Activated CD4-positive, alpha-beta T cell treated with anti-CD3 and anti-CD28 coated beads, Interleukin-2, amount 10 ng/mL, durations not matched to agents 24 days and 14 days (primary cell): ENCODE measurements at regions not wholly inside any gene's neighbourhood (a gene's known extent, or its start where the extent isn't known, plus 50 kb on each side); places are given as distances from the start of the nearest gene placed in this dataset.
"Not testable (repeated sequence)": the region's sequence is repeated elsewhere in the genome, so short reads cannot be mapped to it uniquely, and the experiment has no call there.

Experiments
- DNase-seq: peaks from one replicate; pipeline ENCODE4 v3.0.0; 2022
- H3K27ac Mint-ChIP-seq: one replicate; pipeline ENCODE4 v1.8.0; 2022; ENCODE audit warnings: mild to moderate bottlenecking, mixed read lengths
- H3K27me3 Mint-ChIP-seq: one replicate; pipeline ENCODE4 v1.8.0; 2022; ENCODE audit warnings: mixed read lengths
- H3K36me3 Mint-ChIP-seq: one replicate; pipeline ENCODE4 v1.8.0; 2022; ENCODE audit warnings: low read depth, mild to moderate bottlenecking, mixed read lengths
- H3K4me1 Mint-ChIP-seq: one replicate; pipeline ENCODE4 v1.8.0; 2021; ENCODE audit warnings: mixed read lengths
- H3K4me3 Mint-ChIP-seq: one replicate; pipeline ENCODE4 v1.8.0; 2022; ENCODE audit warnings: mild to moderate bottlenecking, moderate library complexity, mixed read lengths
- H3K9me3 Mint-ChIP-seq: one replicate; pipeline ENCODE4 v1.8.0; 2021; ENCODE audit warnings: mixed read lengths
- intact Hi-C: fragments of 100-400 bp; cut with micrococcal nuclease; formaldehyde crosslinking; loops from one replicate; pipeline ENCODE4 v1.15.1; 2023

DNA sequence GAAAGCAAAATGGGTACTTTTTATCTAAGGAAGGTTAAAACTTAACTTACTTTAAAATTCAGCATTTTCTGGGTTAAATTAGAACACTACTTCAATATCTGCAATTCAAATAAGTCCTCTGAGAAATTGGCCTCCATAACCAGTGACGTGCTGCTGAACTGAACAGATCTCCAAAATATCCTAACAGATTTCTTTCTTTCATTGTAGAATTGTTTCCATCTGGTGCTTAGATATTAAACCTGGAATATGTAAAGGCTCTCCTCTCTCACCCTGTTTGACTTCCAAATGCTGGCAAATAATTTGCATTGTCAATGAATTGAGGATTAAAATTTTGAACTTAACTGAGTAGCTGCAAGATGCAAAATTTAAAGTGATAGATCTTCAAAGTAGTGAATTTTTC is 316.9 kb upstream of the CXADR start:
- no peak for DNase-seq
- no peak overlapping the region for H3K27ac Mint-ChIP-seq
- no peak overlapping the region for H3K4me3 Mint-ChIP-seq
- H3K36me3 Mint-ChIP-seq: no peaks in the 10 kb centered on the region
- intact Hi-C loops: no loop called here
- no peaks in the 10 kb centered on the region for H3K4me1 Mint-ChIP-seq
- no peaks in the 10 kb centered on the region for H3K9me3 Mint-ChIP-seq
- no peaks in the 10 kb centered on the region for H3K27me3 Mint-ChIP-seq

DNA sequence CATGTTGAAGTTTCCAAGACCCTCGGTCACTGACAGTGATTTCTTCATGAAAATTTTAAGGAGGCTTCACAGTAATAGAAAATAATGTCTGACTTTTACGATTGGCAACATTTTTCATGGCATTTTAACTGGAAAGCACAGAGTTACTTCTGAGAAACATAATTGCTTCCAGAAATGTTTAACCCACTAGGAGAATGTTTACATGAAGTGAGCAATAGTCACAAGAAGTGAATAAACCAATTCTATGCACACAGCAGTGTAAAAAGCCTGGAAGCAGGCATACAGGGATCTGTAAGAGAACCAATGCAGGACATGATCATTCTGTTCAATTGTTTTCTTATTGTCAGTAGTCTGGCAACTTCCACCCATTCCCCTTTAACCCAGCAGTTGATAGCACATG is 316.2 kb upstream of the CXADR start:
- intact Hi-C loops: no loop called here
- H3K4me3 Mint-ChIP-seq: no peak overlapping the region
- H3K9me3 Mint-ChIP-seq: no peaks in the 10 kb centered on the region

DNA sequence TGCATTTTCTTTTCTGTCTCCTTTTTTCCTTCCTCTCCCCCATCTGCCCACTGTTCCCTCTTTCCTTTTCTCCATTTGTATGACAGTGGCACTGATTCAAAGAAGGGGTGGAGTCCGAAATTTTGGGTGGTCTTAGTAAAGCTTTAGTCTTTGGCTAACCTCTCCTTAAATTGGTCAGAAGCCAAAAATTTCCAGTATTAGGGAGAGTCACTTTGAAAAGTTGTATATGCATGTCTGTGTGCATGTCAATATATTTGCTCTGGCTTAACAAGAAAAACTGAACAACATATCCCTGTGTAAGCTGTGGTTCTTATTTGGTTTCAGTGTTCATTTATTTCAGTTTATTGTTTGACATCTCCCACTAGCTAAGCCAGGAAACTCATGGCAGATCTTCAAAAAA is 314.8 kb upstream of the CXADR start:
- no peak for DNase-seq
- Mint-ChIP-seq H3K9me3 (no peaks in the 10 kb centered on the region), H3K4me3 (no peak overlapping the region), H3K27ac (no peak overlapping the region), H3K27me3 (no peaks in the 10 kb centered on the region), H3K4me1 (no peaks in the 10 kb centered on the region), H3K36me3 (no peaks in the 10 kb centered on the region)
- intact Hi-C loops: no loop called here

More for the DNA sequence above, 316.2 kb upstream of the CXADR start:
- no peak for DNase-seq
- H3K36me3 Mint-ChIP-seq: no peaks in the 10 kb centered on the region
- no peak overlapping the region for H3K27ac Mint-ChIP-seq
- no peaks in the 10 kb centered on the region for H3K27me3 Mint-ChIP-seq
- H3K4me1 Mint-ChIP-seq: no peaks in the 10 kb centered on the region

DNA sequence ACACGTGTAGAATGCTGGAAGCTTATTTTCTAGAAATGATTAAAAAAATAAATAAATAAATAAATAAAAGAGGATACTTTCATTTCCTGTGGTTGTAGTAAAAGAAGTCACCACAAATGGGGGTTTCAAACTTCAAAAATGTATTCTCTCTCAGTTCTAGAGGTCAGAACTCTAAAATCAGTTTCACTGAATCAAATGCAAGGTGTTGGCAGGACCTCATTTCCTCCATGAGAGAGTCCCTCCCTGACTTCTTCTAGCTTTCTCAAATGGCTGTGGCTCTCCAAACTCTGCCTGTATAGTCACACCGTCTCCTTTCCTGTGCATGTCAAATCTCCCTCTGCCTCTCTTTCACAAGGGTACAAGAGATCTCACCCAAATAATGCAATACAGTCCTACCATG is 312.6 kb upstream of the CXADR start:
- no peak for DNase-seq
- H3K36me3 Mint-ChIP-seq: no peaks in the 10 kb centered on the region
- intact Hi-C loops: no loop called here
- no peaks in the 10 kb centered on the region for H3K4me1 Mint-ChIP-seq
- peaks cover 5% of the 10 kb centered on the region for H3K9me3 Mint-ChIP-seq
- H3K27me3 Mint-ChIP-seq: no peaks in the 10 kb centered on the region
- H3K4me3 Mint-ChIP-seq: no peak overlapping the region
- no peak overlapping the region for H3K27ac Mint-ChIP-seq

DNA sequence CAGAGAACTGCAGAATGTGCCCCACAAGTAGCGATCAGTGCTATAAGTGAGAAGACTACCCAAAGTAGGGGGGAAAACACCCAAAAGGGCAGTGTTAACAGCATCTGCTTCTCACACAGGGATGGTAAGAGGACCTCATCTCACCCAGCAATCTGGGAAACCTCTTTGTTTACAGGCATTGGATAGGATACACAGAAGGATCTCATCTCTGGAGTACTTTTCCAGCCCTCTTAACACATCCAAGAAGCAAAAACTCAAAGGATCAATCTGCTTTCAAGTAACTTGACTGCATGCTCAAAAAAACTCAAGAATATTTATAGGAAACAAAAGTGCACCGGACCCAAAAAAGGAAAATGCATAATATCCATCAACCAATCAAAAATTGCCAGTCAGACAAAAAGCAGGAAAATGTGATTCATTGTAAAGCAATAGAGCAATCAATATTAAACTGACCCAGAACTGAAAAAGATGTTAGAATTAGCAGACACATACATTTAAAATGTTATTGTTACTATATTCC is 311.0 kb upstream of the CXADR start:
- no peak overlapping the region for H3K27ac Mint-ChIP-seq
- DNase-seq: no peak
- no peaks in the 10 kb centered on the region for H3K4me1 Mint-ChIP-seq
- intact Hi-C loops: no loop called here
- no peaks in the 10 kb centered on the region for H3K27me3 Mint-ChIP-seq
- no peaks in the 10 kb centered on the region for H3K36me3 Mint-ChIP-seq
- H3K9me3 Mint-ChIP-seq: peaks cover 5% of the 10 kb centered on the region
- no peak overlapping the region for H3K4me3 Mint-ChIP-seq

DNA sequence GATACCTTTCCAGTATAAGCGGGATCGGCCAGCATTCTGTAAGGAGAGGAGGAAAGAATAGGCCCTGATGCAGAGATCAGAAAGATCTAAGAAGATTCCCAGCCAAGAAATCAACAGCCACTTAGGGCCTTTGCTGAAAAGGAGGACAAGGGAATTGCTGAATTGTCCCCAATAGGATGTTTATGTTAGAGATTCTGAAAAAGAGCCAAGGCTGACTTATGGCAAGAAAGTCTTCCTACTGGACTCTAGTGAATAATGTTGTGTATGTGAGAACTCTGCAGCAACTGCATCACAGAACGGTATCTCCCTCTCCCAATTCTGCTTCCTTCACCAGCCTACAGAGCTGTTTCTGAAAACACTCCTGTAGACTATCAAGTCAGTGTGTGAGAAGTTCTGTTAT is 298.0 kb upstream of the CXADR start:
- peaks cover 9% of the 10 kb centered on the region for H3K9me3 Mint-ChIP-seq
- H3K36me3 Mint-ChIP-seq: no peaks in the 10 kb centered on the region
- no peak overlapping the region for H3K4me3 Mint-ChIP-seq
- H3K27me3 Mint-ChIP-seq: no peaks in the 10 kb centered on the region
- no peak for DNase-seq
- no peaks in the 10 kb centered on the region for H3K4me1 Mint-ChIP-seq
- H3K27ac Mint-ChIP-seq: no peak overlapping the region
- intact Hi-C loops: no loop called here

DNA sequence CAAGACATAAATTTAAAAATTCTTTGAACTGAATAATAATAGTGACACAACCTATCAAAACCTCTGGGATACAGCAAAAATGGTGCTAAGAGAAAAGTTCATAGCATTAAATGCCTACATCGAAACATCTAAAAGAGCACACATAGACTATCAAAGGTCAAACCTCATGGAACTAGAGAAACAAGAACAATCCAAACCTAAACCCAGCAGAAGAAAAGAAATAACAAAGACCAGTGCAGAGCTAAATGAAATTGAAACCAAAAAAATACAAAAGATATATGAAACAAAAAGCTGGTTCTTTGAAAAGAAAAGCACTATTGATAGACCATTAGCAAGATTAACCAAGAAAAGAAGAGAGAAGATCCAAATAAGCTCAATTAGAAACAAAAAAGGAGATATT is 293.8 kb upstream of the CXADR start:
- not testable (repeated sequence) for H3K4me3 Mint-ChIP-seq, H3K9me3 Mint-ChIP-seq

DNA sequence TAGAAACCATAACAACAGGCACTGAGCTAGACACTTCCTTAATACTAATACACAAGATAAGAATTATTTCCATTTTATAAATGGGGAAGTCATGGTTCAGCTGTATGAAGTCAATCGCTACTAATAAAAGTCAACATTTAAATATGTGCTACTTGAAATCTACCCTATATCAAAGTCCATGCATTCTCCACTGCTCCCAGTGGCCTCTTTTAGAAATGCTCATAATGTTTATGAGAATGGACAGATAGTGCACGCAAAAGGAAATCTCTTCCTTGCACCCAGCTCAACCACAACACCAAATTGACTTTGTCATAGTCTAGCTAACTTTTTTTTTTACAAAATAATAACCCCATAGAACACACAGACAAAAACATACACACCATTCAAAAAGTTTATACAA is 281.7 kb upstream of the CXADR start:
- Mint-ChIP-seq H3K9me3 (peaks cover 17% of the 10 kb centered on the region), H3K4me1 (no peaks in the 10 kb centered on the region), H3K27me3 (no peaks in the 10 kb centered on the region), H3K27ac (no peak overlapping the region), H3K36me3 (no peaks in the 10 kb centered on the region), H3K4me3 (no peak overlapping the region)
- intact Hi-C loops: no loop called here
- DNase-seq: no peak

More for the DNA sequence above, 293.8 kb upstream of the CXADR start:
- DNase-seq, H3K4me1 Mint-ChIP-seq, intact Hi-C loops, H3K36me3 Mint-ChIP-seq, H3K27me3 Mint-ChIP-seq, H3K27ac Mint-ChIP-seq: not testable (repeated sequence)

DNA sequence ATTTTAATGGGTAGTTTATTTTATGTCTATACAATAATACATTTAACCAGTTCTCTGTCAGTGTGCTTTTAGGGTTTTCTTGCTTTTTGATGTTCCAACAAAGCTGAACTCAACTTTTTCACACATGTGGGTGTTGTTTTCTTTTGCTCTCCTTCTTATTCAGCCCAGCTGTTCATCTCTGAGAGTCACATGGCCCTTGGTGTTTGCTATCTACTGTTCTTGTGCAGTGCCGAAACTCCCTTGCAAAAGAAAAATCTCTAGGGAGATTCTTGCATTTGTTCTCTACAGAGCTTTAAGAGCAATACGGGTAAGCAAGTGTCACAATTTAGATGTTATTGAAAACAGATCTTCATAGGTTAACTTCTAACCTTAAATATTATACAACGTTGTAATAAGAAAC is 281.1 kb upstream of the CXADR start:
- no peak for DNase-seq
- Mint-ChIP-seq H3K4me3 (no peak overlapping the region), H3K27ac (no peak overlapping the region), H3K9me3 (peaks cover 24% of the 10 kb centered on the region), H3K4me1 (no peaks in the 10 kb centered on the region), H3K36me3 (no peaks in the 10 kb centered on the region), H3K27me3 (no peaks in the 10 kb centered on the region)
- intact Hi-C loops: no loop called here

DNA sequence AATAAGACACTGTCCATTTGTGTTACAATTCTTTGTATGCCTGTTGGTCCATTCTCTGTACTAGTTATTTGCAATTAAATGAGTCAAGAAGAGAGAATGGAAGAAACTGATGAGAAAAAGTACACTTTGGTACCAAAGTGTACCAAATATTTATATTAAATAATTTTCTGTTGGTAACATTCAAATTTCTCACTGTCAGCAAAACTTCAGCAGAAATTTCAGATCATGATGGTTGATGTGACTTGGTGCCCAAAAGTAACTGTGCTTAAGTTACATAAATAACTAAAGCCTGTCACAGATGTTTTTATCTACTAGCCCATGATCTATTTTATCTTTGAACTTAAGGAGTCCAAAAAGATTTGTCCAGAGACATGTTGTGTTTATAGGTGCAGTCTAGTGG is 274.4 kb upstream of the CXADR start:
- intact Hi-C loops: no loop called here
- Mint-ChIP-seq H3K36me3 (no peaks in the 10 kb centered on the region), H3K9me3 (peaks cover 24% of the 10 kb centered on the region)

DNA sequence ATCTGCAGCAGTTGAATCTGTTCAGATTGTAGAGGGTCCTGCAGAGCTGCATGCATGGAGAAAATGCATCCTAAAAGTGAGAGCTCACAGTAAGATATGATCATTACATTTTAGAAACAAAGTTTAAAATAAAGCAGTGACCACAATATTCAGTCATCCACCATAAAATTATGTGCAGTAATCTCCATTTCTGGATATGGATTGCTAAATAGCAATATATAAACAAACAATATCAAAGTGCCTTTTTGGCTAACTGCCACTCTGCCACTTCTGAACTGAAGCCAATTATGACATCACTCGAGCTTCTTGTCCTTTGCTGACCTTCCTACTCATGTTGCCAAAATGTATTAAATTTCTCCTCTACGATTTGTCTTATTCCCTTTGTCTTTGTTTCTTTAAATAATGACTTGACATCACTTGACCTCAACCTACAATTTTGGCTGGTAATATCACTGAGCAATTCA is 262.0 kb upstream of the CXADR start:
- no peaks in the 10 kb centered on the region for H3K4me1 Mint-ChIP-seq
- intact Hi-C loops: no loop called here
- no peak overlapping the region for H3K27ac Mint-ChIP-seq
- H3K4me3 Mint-ChIP-seq: no peak overlapping the region
- H3K36me3 Mint-ChIP-seq: no peaks in the 10 kb centered on the region
- H3K9me3 Mint-ChIP-seq: peaks cover 8% of the 10 kb centered on the region
- no peaks in the 10 kb centered on the region for H3K27me3 Mint-ChIP-seq
- no peak for DNase-seq

More for the DNA sequence above, 274.4 kb upstream of the CXADR start:
- no peak overlapping the region for H3K27ac Mint-ChIP-seq
- DNase-seq: no peak
- no peaks in the 10 kb centered on the region for H3K4me1 Mint-ChIP-seq
- no peak overlapping the region for H3K4me3 Mint-ChIP-seq
- no peaks in the 10 kb centered on the region for H3K27me3 Mint-ChIP-seq

DNA sequence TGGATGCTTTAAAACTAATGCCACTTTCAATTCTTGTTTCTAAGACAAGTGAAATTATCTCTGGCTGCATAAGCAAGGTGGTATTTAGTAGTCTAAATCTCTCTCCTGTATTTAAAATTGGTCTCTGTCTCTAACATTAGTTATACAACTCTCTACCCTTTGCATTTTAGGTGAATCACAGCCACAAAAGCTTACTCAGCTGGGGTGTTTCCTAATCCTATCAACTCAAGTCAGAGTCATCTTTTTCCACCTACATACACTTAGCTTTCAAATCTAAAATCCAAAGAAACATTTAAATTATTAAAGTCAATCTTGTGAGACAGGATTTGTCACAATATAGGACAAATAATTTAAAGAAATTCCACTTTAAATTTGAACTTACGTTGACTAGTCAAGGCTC is 255.1 kb upstream of the CXADR start:
- no peak for DNase-seq
- intact Hi-C loops: no loop called here
- no peak overlapping the region for H3K4me3 Mint-ChIP-seq
- no peaks in the 10 kb centered on the region for H3K4me1 Mint-ChIP-seq
- H3K27me3 Mint-ChIP-seq: no peaks in the 10 kb centered on the region
- H3K9me3 Mint-ChIP-seq: no peaks in the 10 kb centered on the region
- no peaks in the 10 kb centered on the region for H3K36me3 Mint-ChIP-seq
- H3K27ac Mint-ChIP-seq: no peak overlapping the region

DNA sequence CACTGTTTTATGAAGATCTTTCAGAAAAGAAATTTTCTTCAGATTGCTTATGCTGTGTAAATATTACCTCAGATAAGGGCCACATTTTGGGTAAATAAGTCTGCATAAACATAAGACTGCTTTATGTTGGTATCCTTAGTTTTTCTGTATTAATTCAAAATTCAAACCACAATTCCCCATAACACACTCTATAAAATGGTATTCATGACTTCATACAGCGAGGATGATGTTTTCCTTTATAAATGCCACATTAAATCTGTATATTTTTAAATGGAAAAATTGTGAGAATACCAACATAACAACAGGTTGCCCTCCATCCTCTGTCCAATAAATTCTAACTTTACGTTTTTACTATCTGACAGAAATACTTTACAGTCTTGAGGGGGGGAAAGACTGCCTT is 248.7 kb upstream of the CXADR start:
- Mint-ChIP-seq H3K27ac (no peak overlapping the region), H3K27me3 (no peaks in the 10 kb centered on the region), H3K36me3 (no peaks in the 10 kb centered on the region), H3K4me1 (no peaks in the 10 kb centered on the region), H3K9me3 (no peaks in the 10 kb centered on the region), H3K4me3 (no peak overlapping the region)
- DNase-seq: no peak
- intact Hi-C loops: no loop called here

DNA sequence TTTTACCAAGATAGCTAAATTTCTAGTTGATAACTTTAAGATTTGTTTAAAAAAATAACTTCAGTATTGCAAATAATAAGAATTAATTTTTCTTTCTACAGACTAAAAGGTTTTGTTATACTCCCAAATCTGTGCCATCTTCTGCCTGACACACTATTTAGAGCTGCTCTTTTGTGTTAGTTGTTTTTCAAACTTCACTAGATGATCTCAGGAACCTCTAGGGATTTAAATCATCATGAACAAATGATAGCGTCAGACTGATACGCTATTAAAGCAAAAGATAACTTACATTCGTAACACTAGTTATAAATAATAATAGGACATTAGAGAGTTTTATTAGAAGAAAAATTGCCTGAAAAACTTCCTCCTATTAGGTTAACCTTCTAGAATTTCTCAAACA is 243.1 kb upstream of the CXADR start:
- intact Hi-C loops: no loop called here
- DNase-seq: no peak
- no peak overlapping the region for H3K4me3 Mint-ChIP-seq
- H3K4me1 Mint-ChIP-seq: no peaks in the 10 kb centered on the region
- no peaks in the 10 kb centered on the region for H3K27me3 Mint-ChIP-seq
- no peaks in the 10 kb centered on the region for H3K9me3 Mint-ChIP-seq
- H3K27ac Mint-ChIP-seq: no peak overlapping the region
- H3K36me3 Mint-ChIP-seq: no peaks in the 10 kb centered on the region

DNA sequence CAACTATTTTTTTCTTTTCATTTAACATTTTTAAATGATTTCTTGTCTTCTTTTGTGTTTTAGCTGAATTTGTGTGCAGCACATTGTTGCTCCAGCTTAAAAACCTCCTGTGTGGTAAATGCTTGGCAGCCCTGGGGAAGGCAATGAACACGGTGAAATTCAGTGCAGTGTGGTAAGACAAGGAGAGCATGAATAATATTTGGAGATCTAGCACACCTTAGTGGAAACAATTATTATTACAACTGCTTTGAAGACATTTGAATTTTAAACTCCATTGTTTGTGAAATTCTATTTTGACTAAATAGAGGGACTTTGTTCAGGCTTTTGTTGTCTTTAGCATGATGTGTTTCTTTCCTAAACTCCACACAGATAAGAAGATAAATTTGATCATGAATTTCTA is 242.6 kb upstream of the CXADR start:
- no peak overlapping the region for H3K4me3 Mint-ChIP-seq
- H3K36me3 Mint-ChIP-seq: no peaks in the 10 kb centered on the region
- DNase-seq: no peak
- H3K4me1 Mint-ChIP-seq: no peaks in the 10 kb centered on the region
- no peak overlapping the region for H3K27ac Mint-ChIP-seq
- no peaks in the 10 kb centered on the region for H3K27me3 Mint-ChIP-seq
- no peaks in the 10 kb centered on the region for H3K9me3 Mint-ChIP-seq
- intact Hi-C loops: no loop called here
